Fibroblast of villous mesenchyme (primary cell): ENCODE measurements at regions not wholly inside any gene's neighbourhood (a gene's known extent, or its start where the extent isn't known, plus 50 kb on each side); places are given as distances from the start of the nearest gene placed in this dataset.
"Not testable (repeated sequence)": the region's sequence is repeated elsewhere in the genome, so short reads cannot be mapped to it uniquely, and the experiment has no call there.

Experiments used
- DNase-seq: peaks from one replicate; pipeline ENCODE4 v3.0.0-alpha.2; 2010; ENCODE audit warnings: low read depth
- H3K4me3 ChIP-seq: 2 replicates; pipeline ENCODE4 v1.5.1; 2011; ENCODE audit warnings: low read depth, mild to moderate bottlenecking, low read length
- TF ChIP-seq, protein P1 (sequence below): IDR thresholded peaks from 2 replicates; pipeline ENCODE4 v1.5.1; 2012; ENCODE audit warnings: low read depth, mild to moderate bottlenecking, low read length; ENCODE audit not compliant: insufficient read depth

DNA sequence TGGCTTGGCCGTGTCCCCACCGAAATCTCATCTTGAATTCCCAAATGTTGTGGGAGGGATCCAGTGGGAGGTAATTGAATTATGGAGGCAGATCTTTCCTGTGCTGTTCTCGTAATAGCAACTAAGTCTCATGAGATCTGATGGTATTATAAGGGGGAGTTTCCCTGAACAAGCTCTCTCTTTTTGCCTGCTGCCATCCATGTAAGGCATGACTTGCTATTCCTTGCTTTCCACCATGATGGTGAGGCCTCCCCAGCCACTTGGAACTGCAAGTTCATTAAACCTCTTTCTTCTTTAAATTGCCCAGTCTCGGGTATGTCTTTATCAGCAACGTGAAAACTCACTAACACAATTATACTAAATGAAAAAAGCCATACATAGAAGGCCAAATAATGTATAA lies 101.3 kb upstream of the LYPLAL1 start:
- DNase-seq: no peak
- no peak overlapping the region for H3K4me3 ChIP-seq
- TF ChIP-seq, protein P1, sequence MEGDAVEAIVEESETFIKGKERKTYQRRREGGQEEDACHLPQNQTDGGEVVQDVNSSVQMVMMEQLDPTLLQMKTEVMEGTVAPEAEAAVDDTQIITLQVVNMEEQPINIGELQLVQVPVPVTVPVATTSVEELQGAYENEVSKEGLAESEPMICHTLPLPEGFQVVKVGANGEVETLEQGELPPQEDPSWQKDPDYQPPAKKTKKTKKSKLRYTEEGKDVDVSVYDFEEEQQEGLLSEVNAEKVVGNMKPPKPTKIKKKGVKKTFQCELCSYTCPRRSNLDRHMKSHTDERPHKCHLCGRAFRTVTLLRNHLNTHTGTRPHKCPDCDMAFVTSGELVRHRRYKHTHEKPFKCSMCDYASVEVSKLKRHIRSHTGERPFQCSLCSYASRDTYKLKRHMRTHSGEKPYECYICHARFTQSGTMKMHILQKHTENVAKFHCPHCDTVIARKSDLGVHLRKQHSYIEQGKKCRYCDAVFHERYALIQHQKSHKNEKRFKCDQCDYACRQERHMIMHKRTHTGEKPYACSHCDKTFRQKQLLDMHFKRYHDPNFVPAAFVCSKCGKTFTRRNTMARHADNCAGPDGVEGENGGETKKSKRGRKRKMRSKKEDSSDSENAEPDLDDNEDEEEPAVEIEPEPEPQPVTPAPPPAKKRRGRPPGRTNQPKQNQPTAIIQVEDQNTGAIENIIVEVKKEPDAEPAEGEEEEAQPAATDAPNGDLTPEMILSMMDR: no peak

DNA sequence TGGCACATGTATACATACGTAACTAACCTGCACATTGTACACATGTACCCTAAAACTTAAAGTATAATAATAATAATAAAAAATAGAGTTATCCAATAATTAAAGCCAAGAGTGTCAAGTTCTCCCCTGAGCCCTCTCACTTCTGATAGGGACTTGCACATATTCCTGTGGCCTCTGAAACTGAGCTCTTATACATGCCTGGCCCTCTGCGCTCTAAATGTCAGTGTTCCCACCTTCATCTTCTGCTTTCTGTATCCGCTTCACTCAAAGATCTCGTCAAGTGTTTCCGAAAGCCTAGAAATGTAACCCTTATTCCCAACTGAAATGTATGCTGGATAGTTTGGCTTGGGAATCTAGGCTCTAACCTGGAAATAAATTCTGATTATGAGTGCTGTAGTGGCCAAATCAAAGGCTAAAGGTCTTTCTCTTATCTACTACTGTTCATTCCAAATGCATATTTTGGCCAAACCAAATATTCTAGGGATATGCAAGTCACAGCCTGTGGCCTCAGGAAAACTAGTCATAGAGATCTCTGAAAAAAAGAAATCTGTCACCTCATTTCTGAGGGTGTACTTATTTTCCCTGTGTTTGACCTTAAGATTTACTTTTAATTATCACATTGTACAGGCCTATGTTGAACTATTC lies 99.5 kb upstream of the LYPLAL1 start:
- TF ChIP-seq, protein P1: no peak
- DNase-seq: no peak
- no peak overlapping the region for H3K4me3 ChIP-seq

DNA sequence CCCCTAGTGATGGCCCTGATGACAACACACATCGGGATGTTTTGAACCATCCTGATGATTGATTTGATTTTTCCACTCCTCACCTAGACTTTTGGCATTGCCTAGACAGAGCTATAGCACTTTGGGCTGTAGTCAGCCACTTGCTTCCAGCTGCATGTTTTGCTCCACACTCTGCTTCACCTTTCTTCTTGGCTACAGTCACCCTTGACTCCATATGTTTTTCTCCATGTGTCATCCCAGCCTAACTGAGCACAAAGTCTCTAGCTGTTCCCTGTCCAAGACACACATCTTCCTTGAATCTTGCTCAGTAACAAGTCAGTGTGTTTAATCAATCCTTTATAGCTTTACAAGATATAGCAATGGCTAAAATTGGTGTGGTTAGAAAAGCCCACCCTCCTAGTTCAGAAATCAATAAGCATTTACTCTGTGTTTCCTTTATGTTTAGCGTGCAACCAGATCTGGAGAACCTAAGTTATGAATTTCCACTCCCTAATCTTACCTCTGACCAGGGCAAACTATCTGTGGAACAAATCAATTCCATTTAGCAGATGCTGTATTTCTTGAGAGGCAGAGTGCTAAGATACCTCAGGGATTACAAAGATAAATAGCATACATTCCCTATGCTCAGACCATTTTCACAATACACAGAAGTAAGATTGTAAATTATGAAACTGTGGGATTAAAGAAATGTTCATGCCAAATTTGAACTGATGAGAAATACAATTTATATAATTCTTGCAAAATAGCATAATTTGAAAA lies 98.4 kb upstream of the LYPLAL1 start:
- TF ChIP-seq, protein P1: no peak
- DNase-seq: no peak
- H3K4me3 ChIP-seq: no peak overlapping the region

DNA sequence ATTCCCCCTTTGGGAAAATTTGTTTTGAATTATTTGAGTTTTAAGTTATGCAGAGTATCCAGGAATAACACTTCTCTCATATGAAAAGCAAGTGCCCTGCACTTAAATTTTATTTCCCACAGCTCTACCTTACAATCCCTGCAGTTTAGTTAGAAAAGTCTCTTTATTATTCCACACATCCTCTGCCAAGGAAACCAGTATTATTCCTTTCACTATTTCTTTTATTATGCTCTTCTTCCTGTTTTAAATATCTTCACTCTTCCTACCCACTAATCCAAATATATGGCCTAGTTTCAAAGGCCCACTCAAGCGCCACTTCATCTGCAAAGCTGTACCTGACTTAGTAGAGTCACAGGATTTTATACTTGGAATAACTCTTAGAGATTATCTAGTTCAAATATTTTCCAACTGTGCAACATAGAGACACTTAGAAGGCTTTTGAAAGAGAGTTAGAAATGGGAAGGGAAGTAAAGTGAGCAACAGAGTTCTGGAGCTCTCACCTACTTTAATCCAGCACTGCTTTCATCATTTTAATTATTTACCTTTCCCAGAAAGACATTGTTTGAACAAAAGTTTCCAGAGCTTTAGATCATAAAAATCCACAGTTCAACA lies 97.2 kb upstream of the LYPLAL1 start:
- TF ChIP-seq, protein P1: no peak
- no peak overlapping the region for H3K4me3 ChIP-seq
- DNase-seq: no peak

DNA sequence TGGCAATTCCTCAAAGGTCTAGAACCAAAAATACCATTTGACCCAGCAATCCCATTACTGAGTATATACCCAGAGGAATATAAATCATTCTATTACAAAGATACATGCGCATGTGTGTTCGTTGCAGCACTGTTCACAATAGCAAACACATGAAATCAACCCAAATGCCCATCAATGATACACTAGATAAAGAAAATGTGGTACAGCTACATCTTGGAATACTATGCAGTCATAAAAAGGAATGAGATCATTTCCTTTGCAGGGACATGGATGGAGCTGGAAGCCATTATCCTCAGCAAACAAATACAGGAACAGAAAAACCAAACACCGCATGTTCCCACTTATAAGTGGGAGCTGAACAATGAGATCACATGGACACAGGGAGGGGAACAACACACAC lies 95.9 kb upstream of the LYPLAL1 start:
- not testable (repeated sequence) for H3K4me3 ChIP-seq, DNase-seq

DNA sequence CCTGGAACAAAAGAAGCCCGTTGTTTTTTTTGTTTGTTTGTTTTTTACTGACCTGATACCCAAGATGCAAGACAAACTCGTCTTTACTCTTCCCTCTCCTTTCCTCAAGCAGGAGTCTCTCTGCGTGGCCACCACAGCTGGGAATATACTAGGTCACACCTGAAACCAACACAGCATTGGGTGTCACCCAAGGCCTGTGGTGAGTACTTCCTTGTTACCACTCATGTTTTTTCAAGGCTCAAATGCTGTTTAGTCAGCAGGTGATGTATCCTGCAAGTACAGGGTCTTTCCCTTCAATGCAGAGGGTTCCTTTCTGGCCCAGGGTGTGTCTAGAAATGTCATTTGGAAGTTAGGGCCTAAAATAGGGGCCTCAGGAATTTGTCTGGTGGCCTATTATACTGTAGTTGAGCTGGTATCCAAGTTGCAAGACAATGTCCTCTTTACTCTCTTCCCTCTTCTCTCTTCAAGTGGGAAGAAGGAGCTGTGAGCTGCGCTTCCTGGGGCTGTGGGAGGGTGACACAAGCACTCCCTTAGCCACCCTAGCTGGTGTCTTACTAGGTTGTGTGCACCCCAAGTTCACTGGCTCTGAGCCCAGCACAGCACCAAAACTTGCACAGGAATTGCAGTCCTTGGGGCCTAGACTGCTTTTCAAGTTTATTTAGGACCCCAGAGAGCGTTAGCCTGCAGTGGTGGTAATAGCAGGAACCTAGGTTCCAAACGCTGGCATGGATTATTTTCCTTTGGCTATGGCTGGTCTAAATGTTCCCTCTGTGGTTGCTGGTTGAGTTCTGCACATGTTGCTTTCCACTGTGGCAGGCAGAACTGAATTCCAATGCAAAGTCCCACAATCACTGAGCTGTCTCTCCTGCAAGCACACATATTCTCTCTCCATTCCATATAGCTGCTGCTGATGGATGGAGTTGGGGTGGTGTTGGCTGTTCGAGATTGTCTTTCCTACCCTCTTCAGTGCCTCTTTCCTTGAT lies 91.4 kb upstream of the LYPLAL1 start:
- TF ChIP-seq, protein P1: no peak

More for the DNA sequence above, 91.4 kb upstream of the LYPLAL1 start:
- H3K4me3 ChIP-seq: no peak overlapping the region
- no peak for DNase-seq
